ENCODE measurements at regions not wholly inside any gene's neighbourhood (a gene's known extent, or its start where the extent isn't known, plus 50 kb on each side); places are given as distances from the start of the nearest gene placed in this dataset.
"Not testable (repeated sequence)": the region's sequence is repeated elsewhere in the genome, so short reads cannot be mapped to it uniquely, and the experiment has no call there.

GRCh38 chr13:86462011-86462410 is 662.8 kb upstream of the SLITRK6 start:
- H3K9ac ChIP-seq (ENCODE audit: low read depth in 1 of 2, low read length in 2 of 2): no peak overlapping the region
- no peaks in the 10 kb centered on the region for H3K4me1 ChIP-seq (ENCODE audit: control insufficient read depth in 2 of 2, insufficient read depth in 2 of 2, low read length in 2 of 2)
- H3K9me3 ChIP-seq (ENCODE audit: control insufficient read depth in 2 of 2, low read length in 2 of 2): no peaks in the 10 kb centered on the region
- H3K27ac ChIP-seq (ENCODE audit: low read depth in 2 of 2, low read length in 2 of 2): no peak overlapping the region
- H3K27me3 ChIP-seq (ENCODE audit: control insufficient read depth in 2 of 2, insufficient read depth in 2 of 2, low read length in 2 of 2): no peaks in the 10 kb centered on the region
- H3K36me3 ChIP-seq (ENCODE audit: control insufficient read depth in 2 of 2, insufficient read depth in 2 of 2, low read length in 2 of 2): no peaks in the 10 kb centered on the region
- no peak overlapping the region for H3K4me3 ChIP-seq (ENCODE audit: low read length in 2 of 2)

- Histone ChIP-seq H3K27ac (ENCODE audit: low read depth in 2 of 2, low read length in 2 of 2) (no peak overlapping the region), H3K9ac (ENCODE audit: low read depth in 1 of 2, low read length in 2 of 2) (no peak overlapping the region), H3K4me3 (ENCODE audit: low read length in 2 of 2) (no peak overlapping the region), H3K36me3 (ENCODE audit: control insufficient read depth in 2 of 2, insufficient read depth in 2 of 2, low read length in 2 of 2) (no peaks in the 10 kb centered on the region), H3K9me3 (ENCODE audit: control insufficient read depth in 2 of 2, low read length in 2 of 2) (no peaks in the 10 kb centered on the region), H3K4me1 (ENCODE audit: control insufficient read depth in 2 of 2, insufficient read depth in 2 of 2, low read length in 2 of 2) (no peaks in the 10 kb centered on the region), H3K27me3 (ENCODE audit: control insufficient read depth in 2 of 2, insufficient read depth in 2 of 2, low read length in 2 of 2) (no peaks in the 10 kb centered on the region)
These were observed 665.0 kb upstream of the SLITRK6 start for GRCh38 chr13:86464193-86464592.

GRCh38 chr13:86474971-86475370 is 675.8 kb upstream of the SLITRK6 start:
- Histone ChIP-seq H3K9ac (ENCODE audit: low read depth in 1 of 2, low read length in 2 of 2) (no peak overlapping the region), H3K36me3 (ENCODE audit: control insufficient read depth in 2 of 2, insufficient read depth in 2 of 2, low read length in 2 of 2) (no peaks in the 10 kb centered on the region), H3K4me3 (ENCODE audit: low read length in 2 of 2) (no peak overlapping the region), H3K27me3 (ENCODE audit: control insufficient read depth in 2 of 2, insufficient read depth in 2 of 2, low read length in 2 of 2) (no peaks in the 10 kb centered on the region), H3K4me1 (ENCODE audit: control insufficient read depth in 2 of 2, insufficient read depth in 2 of 2, low read length in 2 of 2) (no peaks in the 10 kb centered on the region), H3K9me3 (ENCODE audit: control insufficient read depth in 2 of 2, low read length in 2 of 2) (peaks cover 0 to 3% of the 10 kb centered on the region in 2 donors), H3K27ac (ENCODE audit: low read depth in 2 of 2, low read length in 2 of 2) (no peak overlapping the region)

GRCh38 chr13:86476656-86477055 is 677.4 kb upstream of the SLITRK6 start:
- Histone ChIP-seq H3K27me3 (ENCODE audit: control insufficient read depth in 2 of 2, insufficient read depth in 2 of 2, low read length in 2 of 2) (no peaks in the 10 kb centered on the region), H3K27ac (ENCODE audit: low read depth in 2 of 2, low read length in 2 of 2) (no peak overlapping the region), H3K4me1 (ENCODE audit: control insufficient read depth in 2 of 2, insufficient read depth in 2 of 2, low read length in 2 of 2) (no peaks in the 10 kb centered on the region), H3K9ac (ENCODE audit: low read depth in 1 of 2, low read length in 2 of 2) (no peak overlapping the region), H3K4me3 (ENCODE audit: low read length in 2 of 2) (no peak overlapping the region), H3K9me3 (ENCODE audit: control insufficient read depth in 2 of 2, low read length in 2 of 2) (peaks cover 0 to 1% of the 10 kb centered on the region in 2 donors), H3K36me3 (ENCODE audit: control insufficient read depth in 2 of 2, insufficient read depth in 2 of 2, low read length in 2 of 2) (no peaks in the 10 kb centered on the region)

GRCh38 chr13:86486582-86486981 is 687.4 kb upstream of the SLITRK6 start:
- Histone ChIP-seq H3K9ac (ENCODE audit: low read depth in 1 of 2, low read length in 2 of 2) (no peak overlapping the region), H3K9me3 (ENCODE audit: control insufficient read depth in 2 of 2, low read length in 2 of 2) (peaks cover 0 to 2% of the 10 kb centered on the region in 2 donors)

GRCh38 chr13:86491121-86491520 is 691.9 kb upstream of the SLITRK6 start:
- Histone ChIP-seq H3K4me3 (ENCODE audit: low read length in 2 of 2) (no peak overlapping the region), H3K9me3 (ENCODE audit: control insufficient read depth in 2 of 2, low read length in 2 of 2) (peaks cover 0 to 2% of the 10 kb centered on the region in 2 donors), H3K27me3 (ENCODE audit: control insufficient read depth in 2 of 2, insufficient read depth in 2 of 2, low read length in 2 of 2) (no peaks in the 10 kb centered on the region), H3K9ac (ENCODE audit: low read depth in 1 of 2, low read length in 2 of 2) (no peak overlapping the region), H3K36me3 (ENCODE audit: control insufficient read depth in 2 of 2, insufficient read depth in 2 of 2, low read length in 2 of 2) (no peaks in the 10 kb centered on the region), H3K27ac (ENCODE audit: low read depth in 2 of 2, low read length in 2 of 2) (no peak overlapping the region), H3K4me1 (ENCODE audit: control insufficient read depth in 2 of 2, insufficient read depth in 2 of 2, low read length in 2 of 2) (no peaks in the 10 kb centered on the region)

More at GRCh38 chr13:86486582-86486981, 687.4 kb upstream of the SLITRK6 start:
- no peaks in the 10 kb centered on the region for H3K27me3 ChIP-seq (ENCODE audit: control insufficient read depth in 2 of 2, insufficient read depth in 2 of 2, low read length in 2 of 2)
- no peaks in the 10 kb centered on the region for H3K4me1 ChIP-seq (ENCODE audit: control insufficient read depth in 2 of 2, insufficient read depth in 2 of 2, low read length in 2 of 2)
- no peak overlapping the region for H3K4me3 ChIP-seq (ENCODE audit: low read length in 2 of 2)
- no peak overlapping the region for H3K27ac ChIP-seq (ENCODE audit: low read depth in 2 of 2, low read length in 2 of 2)
- no peaks in the 10 kb centered on the region for H3K36me3 ChIP-seq (ENCODE audit: control insufficient read depth in 2 of 2, insufficient read depth in 2 of 2, low read length in 2 of 2)

GRCh38 chr13:86501931-86502330 is 702.7 kb upstream of the SLITRK6 start:
- H3K27me3 ChIP-seq (ENCODE audit: control insufficient read depth in 2 of 2, insufficient read depth in 2 of 2, low read length in 2 of 2); H3K9me3 ChIP-seq (ENCODE audit: control insufficient read depth in 2 of 2, low read length in 2 of 2); H3K4me1 ChIP-seq (ENCODE audit: control insufficient read depth in 2 of 2, insufficient read depth in 2 of 2, low read length in 2 of 2); H3K4me3 ChIP-seq (ENCODE audit: low read length in 2 of 2); H3K36me3 ChIP-seq (ENCODE audit: control insufficient read depth in 2 of 2, insufficient read depth in 2 of 2, low read length in 2 of 2); H3K27ac ChIP-seq (ENCODE audit: low read depth in 2 of 2, low read length in 2 of 2); H3K9ac ChIP-seq (ENCODE audit: low read depth in 1 of 2, low read length in 2 of 2): not testable (repeated sequence)

GRCh38 chr13:86510792-86511191 is 711.6 kb upstream of the SLITRK6 start:
- Histone ChIP-seq H3K27me3 (ENCODE audit: control insufficient read depth in 2 of 2, insufficient read depth in 2 of 2, low read length in 2 of 2) (no peaks in the 10 kb centered on the region), H3K4me1 (ENCODE audit: control insufficient read depth in 2 of 2, insufficient read depth in 2 of 2, low read length in 2 of 2) (no peaks in the 10 kb centered on the region), H3K27ac (ENCODE audit: low read depth in 2 of 2, low read length in 2 of 2) (no peak overlapping the region), H3K36me3 (ENCODE audit: control insufficient read depth in 2 of 2, insufficient read depth in 2 of 2, low read length in 2 of 2) (no peaks in the 10 kb centered on the region), H3K9ac (ENCODE audit: low read depth in 1 of 2, low read length in 2 of 2) (no peak overlapping the region), H3K9me3 (ENCODE audit: control insufficient read depth in 2 of 2, low read length in 2 of 2) (peaks cover 0 to 5% of the 10 kb centered on the region in 2 donors), H3K4me3 (ENCODE audit: low read length in 2 of 2) (no peak overlapping the region)

- Histone ChIP-seq H3K27me3 (ENCODE audit: control insufficient read depth in 2 of 2, insufficient read depth in 2 of 2, low read length in 2 of 2) (no peaks in the 10 kb centered on the region), H3K36me3 (ENCODE audit: control insufficient read depth in 2 of 2, insufficient read depth in 2 of 2, low read length in 2 of 2) (no peaks in the 10 kb centered on the region), H3K27ac (ENCODE audit: low read depth in 2 of 2, low read length in 2 of 2) (no peak overlapping the region), H3K4me3 (ENCODE audit: low read length in 2 of 2) (no peak overlapping the region), H3K9ac (ENCODE audit: low read depth in 1 of 2, low read length in 2 of 2) (no peak overlapping the region), H3K4me1 (ENCODE audit: control insufficient read depth in 2 of 2, insufficient read depth in 2 of 2, low read length in 2 of 2) (no peaks in the 10 kb centered on the region), H3K9me3 (ENCODE audit: control insufficient read depth in 2 of 2, low read length in 2 of 2) (no peaks in the 10 kb centered on the region)
These were observed 742.2 kb upstream of the SLITRK6 start for GRCh38 chr13:86541461-86541860.

- no peaks in the 10 kb centered on the region for H3K36me3 ChIP-seq (ENCODE audit: control insufficient read depth in 2 of 2, insufficient read depth in 2 of 2, low read length in 2 of 2)
- peaks cover 0 to 3% of the 10 kb centered on the region in 2 donors for H3K9me3 ChIP-seq (ENCODE audit: control insufficient read depth in 2 of 2, low read length in 2 of 2)
- H3K4me1 ChIP-seq (ENCODE audit: control insufficient read depth in 2 of 2, insufficient read depth in 2 of 2, low read length in 2 of 2): no peaks in the 10 kb centered on the region
- no peaks in the 10 kb centered on the region for H3K27me3 ChIP-seq (ENCODE audit: control insufficient read depth in 2 of 2, insufficient read depth in 2 of 2, low read length in 2 of 2)
- H3K4me3 ChIP-seq (ENCODE audit: low read length in 2 of 2): no peak overlapping the region
- H3K27ac ChIP-seq (ENCODE audit: low read depth in 2 of 2, low read length in 2 of 2): no peak overlapping the region
- no peak overlapping the region for H3K9ac ChIP-seq (ENCODE audit: low read depth in 1 of 2, low read length in 2 of 2)
These were observed 754.8 kb upstream of the SLITRK6 start for GRCh38 chr13:86554066-86554465.

GRCh38 chr13:86559901-86560300 is 760.7 kb upstream of the SLITRK6 start:
- Histone ChIP-seq H3K27me3 (ENCODE audit: control insufficient read depth in 2 of 2, insufficient read depth in 2 of 2, low read length in 2 of 2) (no peaks in the 10 kb centered on the region), H3K27ac (ENCODE audit: low read depth in 2 of 2, low read length in 2 of 2) (no peak overlapping the region), H3K36me3 (ENCODE audit: control insufficient read depth in 2 of 2, insufficient read depth in 2 of 2, low read length in 2 of 2) (no peaks in the 10 kb centered on the region)

More at GRCh38 chr13:86559901-86560300, 760.7 kb upstream of the SLITRK6 start:
- Histone ChIP-seq H3K9me3 (ENCODE audit: control insufficient read depth in 2 of 2, low read length in 2 of 2) (peaks cover 0 to 3% of the 10 kb centered on the region in 2 donors), H3K4me3 (ENCODE audit: low read length in 2 of 2) (no peak overlapping the region), H3K9ac (ENCODE audit: low read depth in 1 of 2, low read length in 2 of 2) (no peak overlapping the region), H3K4me1 (ENCODE audit: control insufficient read depth in 2 of 2, insufficient read depth in 2 of 2, low read length in 2 of 2) (no peaks in the 10 kb centered on the region)
